HG03520 (cell line): ENCODE measurements at regions not wholly inside any gene's neighbourhood (a gene's known extent, or its start where the extent isn't known, plus 50 kb on each side); places are given as distances from the start of the nearest gene placed in this dataset.
"Not testable (repeated sequence)": the region's sequence is repeated elsewhere in the genome, so short reads cannot be mapped to it uniquely, and the experiment has no call there.

Experiments used
- ATAC-seq: cut with Tn5 transposase; IDR thresholded peaks from one replicate; pipeline ENCODE4 v1.9.1; 2021; ENCODE audit warnings: mild to moderate bottlenecking, moderate library complexity; ENCODE audit not compliant: unreplicated experiment

DNA sequence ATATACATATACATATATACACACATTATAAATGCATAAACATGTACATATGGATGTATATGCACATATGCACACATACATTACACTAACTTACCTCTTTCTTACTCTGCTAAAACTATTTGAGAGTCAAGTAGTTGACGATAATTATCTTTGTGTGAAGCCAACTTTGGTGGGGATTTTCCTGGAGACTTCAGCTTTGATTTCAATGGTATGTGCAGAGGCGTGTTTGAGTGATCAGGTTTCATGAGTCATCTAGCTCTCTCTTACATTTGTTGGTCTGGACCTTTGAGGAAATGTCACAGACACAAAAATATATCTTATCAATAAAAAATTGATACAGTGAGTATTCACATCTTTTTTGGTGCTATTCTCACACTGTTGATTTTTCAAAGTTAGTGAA lies 769.1 kb upstream of the LUZP2 start:
- ATAC-seq: no peak

DNA sequence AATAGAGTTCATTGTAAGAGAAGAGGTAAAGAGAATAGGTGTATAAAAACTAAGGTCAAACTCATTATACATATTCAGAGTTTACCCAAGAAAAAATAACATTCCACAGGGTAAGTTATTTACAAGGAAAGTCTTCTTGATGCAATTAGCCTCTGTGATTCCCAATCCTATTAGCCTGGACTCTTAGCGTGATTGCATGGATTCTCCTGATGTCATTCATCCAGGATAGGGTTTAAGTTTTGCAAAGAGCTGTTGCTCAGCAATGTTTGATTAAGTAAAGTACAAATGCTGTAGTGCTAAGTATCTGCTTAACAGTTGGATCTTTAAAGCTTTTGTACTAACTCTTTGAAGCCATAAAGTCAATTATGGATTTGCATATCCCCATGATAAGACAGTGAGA lies 767.8 kb upstream of the LUZP2 start:
- ATAC-seq: no peak

DNA sequence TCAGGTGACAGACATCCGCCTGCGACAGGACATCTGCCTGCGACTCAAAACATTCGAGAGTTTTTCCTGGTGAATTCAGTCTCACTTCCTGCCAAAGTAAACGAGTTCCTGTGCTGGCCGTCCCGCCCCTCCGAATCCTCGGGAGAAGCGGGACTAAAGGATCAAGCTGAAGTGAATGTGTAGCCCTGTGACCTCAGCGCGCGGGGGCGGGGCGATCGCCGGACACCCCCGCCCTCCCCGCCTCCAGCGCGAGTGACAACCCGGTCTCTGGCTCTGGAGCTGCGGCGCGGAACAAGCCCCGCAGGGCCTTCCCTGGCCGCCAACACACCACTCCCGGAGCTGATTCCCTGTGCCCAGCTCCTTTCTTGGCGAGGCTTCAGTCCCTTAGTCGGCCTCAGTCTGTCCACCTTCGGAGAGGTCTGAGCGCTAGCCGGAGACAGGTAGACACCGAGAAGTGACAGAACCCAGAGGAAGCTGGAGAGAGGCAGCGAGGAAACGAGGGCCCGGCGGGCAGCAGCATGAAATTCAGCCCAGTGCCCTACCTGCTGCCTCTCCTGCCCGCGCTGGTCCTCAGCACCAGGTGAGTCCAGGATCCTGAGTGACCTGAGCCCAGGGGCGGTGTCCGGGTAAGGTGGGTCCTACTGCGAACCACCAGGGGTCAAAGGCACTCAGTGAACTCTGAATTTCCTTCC lies 766.4 kb upstream of the LUZP2 start:
- no peak for ATAC-seq

- no peak for ATAC-seq
Observed at GRCh38 chr11:23732026-23732425, 764.8 kb upstream of the LUZP2 start.

GRCh38 chr11:23746896-23747295 lies 750.0 kb upstream of the LUZP2 start:
- ATAC-seq: no peak

- no peak for ATAC-seq
Observed at GRCh38 chr11:23749762-23750430, 747.0 kb upstream of the LUZP2 start.

DNA sequence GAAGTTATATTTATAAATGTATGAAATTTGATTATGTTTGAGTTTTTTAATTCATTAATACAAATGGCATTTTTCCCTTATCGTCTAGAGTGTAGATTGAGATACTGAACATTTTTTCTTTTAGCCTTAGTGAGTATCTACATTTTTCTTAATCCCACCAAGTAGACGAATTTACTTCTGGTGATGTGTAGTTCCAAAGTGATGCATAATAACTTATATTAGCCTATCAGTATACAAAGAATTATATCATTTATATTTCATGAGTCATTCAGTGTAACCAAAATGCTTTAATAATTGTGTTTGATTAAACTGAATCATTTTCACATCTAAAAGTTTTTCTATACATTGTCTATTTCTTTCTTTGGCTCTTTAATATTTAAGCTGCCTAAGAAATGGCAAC lies 745.6 kb upstream of the LUZP2 start:
- no peak for ATAC-seq

DNA sequence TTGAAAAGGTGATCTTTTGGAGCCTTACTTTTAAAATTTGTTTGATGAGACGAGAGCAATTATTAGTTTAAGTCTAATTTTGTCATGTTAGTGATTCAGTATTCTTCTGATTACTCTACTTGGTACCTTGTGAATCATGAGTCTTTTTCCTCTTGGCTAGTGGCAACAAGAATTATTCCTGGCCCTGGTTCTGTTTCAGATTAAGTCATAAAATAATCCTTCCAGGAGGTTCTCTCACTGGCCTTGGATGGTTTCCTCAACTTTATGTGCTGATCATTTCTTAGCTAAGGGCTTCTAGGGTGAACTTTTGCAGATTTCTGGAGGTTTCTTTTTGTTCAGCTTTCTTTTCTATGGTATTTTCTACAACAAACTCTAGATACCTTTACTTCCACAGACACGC lies 741.8 kb upstream of the LUZP2 start:
- no peak for ATAC-seq

GRCh38 chr11:23755769-23756168 lies 741.1 kb upstream of the LUZP2 start:
- ATAC-seq: no peak

DNA sequence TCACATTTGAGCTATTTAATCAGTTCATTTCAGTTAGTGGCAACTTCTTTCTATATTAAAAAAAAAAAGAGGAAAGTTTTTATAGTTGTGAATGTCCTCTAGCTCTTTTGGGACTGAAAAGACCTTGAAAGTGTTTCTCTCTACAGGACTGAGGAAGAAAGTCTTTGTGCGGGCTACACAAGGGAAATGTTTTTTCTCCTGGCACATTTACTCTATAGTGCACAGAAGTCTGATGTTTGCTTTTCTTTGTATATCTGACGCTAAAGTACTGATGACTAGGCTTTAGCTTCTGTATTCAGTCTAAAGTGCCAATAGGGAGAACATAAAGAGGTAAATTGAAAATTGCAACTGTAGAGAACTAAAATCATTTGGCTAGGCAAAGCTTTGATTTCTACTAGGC lies 737.4 kb upstream of the LUZP2 start:
- no peak for ATAC-seq

DNA sequence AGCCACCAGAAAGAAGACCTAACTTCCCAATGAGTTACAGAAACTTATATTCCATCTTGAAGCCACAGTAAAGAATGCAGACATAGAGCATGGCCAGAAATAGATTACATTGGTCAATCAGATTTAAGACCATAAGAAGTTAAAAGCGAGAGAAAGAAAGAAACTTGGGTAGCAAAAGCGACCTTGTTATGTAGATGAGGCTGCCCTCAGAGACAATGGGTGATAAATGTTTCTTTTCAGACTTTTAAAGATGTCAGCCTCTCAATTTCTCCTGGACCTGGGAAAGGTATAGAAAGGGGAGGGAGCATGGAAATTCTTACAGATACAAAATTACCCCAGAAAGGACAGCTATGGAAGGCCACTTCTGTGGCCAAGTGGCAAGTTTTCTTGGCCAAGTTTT lies 732.6 kb upstream of the LUZP2 start:
- no peak for ATAC-seq

DNA sequence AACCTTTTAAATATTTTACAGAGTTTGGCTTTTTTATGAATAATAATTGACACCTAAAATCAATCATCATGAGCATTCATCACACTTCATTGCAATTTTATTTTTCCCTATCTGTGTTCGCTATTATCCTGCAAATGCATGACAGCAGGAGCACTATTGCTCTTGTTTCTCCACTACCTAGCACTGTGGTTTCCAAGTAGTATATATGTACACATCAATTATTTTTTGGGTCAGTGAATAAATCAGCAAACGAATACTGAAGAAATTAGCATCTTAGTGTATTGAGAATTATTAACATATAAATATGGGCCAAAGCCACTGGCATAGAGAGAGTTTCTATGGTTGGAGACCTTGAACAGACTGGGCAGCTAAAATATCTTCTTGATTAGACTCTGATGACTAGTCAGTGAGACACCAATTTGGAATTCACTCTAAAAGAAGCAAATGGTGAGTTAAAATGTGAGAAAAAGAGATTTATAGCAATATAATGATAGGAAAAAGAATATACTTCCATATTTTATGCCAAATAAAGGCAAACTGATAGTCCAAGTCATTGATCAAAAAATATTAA lies 731.1 kb upstream of the LUZP2 start:
- ATAC-seq: no peak

DNA sequence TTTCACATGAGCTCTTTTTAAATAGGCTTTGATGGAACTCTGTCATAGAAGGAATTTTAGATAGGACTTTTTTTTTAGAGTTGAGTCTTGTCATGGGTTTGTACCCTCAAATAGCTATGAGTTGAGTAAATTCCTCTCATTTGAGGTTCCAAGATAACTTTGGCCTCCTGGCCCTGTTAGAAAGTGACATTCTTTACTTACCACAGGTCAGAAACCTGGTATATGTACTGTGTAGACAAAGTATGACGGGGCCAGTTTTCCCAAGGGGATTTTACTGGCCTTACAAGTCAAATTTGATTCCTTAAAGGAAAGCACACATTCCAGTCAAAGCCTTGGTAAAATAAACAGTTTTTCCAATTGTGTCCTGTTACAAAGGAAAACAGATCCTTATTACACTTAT lies 729.3 kb upstream of the LUZP2 start:
- no peak for ATAC-seq

DNA sequence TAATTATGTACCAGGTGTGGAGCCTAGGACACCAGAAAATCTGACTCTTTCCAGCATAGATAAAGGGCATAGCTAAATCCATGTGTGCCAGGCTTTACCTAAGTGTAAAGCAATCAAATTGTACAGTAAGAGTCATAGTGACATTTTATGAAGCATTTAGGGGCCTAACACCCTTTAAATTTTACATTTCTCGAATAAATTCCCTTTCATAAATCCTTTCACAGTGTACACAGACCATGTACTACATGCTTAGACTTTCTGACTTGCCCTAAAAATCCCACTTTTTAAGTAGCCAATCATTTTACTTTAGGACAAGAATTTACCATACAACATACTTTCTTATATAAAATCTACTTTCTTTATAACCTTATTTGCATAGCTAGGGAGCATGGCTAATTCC lies 727.6 kb upstream of the LUZP2 start:
- ATAC-seq: no peak

GRCh38 chr11:23772081-23772480 lies 724.8 kb upstream of the LUZP2 start:
- ATAC-seq: no peak

DNA sequence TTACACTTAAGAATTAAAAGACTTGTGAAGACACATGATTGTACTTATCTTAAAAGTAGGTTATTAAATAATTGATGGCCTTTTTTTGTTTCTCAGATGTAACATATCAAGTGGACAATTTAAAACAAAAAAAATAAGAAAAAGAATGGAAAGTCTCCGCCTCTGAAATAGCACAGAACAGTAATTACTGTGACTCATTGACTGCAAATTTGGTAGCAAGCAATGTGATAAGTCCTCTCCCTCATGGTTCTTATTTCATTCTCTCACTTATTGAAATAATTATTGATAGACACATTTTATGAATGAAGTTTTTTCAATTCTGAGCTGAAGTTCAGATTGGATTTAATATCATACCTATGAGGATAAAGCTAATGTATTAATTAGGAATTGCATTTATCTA lies 717.9 kb upstream of the LUZP2 start:
- no peak for ATAC-seq

DNA sequence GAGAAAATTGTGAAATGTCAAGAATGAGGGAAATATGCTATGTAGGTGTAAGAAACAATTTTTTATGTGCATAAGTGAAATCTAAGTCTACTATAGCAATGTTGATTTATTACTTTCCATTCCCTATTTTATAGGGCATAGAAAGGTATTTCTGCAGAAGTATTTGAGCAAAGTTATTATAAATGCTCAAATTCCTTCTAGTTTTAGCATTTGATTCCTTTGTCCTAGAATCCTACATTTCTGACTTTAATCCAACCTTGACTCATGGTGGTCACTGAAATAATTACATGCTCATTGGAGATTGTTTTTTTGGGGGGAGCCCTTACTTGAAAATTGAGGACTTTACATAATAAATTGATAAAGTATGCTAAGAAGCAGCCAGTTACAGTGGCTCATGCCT lies 716.6 kb upstream of the LUZP2 start:
- ATAC-seq: no peak

DNA sequence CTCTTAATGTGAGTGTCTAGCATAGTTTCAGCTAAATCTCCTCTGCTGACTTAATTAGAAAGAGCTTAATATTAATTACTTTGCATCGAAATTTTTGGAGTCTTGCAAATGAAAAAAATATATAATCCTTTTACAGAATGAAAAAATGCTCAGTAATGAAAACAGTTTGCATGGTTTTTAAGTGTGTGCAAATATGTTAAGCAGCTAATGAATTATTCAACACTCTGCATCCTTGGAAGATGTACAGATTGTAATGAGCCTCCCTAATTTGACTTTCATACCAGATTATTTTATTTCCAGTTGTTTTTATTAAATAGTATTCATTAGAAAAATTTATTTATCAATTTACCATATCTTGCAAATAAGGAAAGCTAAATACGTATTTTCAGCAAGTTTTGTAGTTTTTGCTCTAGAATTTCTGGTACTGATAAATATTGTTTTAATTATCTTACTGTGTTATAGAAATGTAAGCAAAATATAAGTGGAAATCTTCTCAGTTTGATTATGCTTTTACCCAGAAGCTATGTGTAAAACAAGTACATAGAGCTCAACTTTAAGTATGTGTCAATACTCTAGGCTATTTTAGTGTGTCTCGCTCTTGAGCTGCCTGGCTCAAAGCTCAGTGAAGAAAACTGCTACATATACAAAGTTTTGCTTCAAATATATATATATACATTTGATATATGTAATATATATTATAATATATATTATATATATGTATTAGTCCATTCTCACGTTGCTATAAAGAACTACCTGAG lies 714.9 kb upstream of the LUZP2 start:
- no peak for ATAC-seq

DNA sequence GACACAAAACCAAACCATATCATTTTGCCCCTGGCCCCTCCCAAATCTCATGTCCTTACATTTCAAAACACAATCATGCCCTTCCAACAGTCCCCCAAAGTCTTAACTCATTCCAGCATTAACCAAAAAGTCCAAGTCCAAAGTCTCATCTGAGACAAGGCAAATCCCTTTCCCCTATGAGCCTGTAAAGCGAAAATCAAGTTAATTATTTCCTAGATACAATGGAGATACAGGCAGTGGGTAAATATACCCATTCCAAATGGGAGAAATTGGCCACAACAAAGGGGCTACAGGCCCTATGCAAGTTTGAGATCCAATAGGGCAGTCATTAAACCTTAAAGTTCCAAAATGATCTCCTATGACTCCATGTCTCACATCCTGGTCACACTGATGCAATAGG lies 709.9 kb upstream of the LUZP2 start:
- ATAC-seq: not testable (repeated sequence)

- ATAC-seq: no peak
Observed at GRCh38 chr11:23789200-23789853, 707.5 kb upstream of the LUZP2 start.

GRCh38 chr11:23789938-23790371 lies 706.9 kb upstream of the LUZP2 start:
- ATAC-seq: no peak
